COR-L47 (cell line): ENCODE measurements at regions not wholly inside any gene's neighbourhood (a gene's known extent, or its start where the extent isn't known, plus 50 kb on each side); places are given as distances from the start of the nearest gene placed in this dataset.
"Not testable (repeated sequence)": the region's sequence is repeated elsewhere in the genome, so short reads cannot be mapped to it uniquely, and the experiment has no call there.

Experiments used
- DNase-seq: peaks from one replicate; lab custom pipeline; 2025; lab: John Stamatoyannopoulos, UW

DNA sequence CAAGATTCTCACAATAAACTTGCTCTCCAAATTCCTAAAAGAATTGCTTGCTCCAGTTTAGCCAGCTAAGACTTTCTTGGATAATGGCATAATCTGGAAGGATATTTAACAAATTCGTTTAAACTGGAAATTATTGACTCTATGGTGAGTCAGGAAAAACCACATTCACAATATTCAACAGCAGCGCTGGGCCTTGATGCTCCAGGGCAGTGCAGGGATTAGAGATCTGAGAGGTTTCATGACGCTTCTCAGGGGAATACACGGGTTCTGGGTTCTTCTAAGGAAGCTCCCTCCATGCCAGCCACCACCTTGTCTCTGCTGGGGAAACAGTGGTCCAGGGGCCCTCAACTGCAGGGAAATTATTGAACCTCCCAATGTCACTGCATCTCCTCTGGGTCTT lies 123.3 kb upstream of the FAM20C start:
- DNase-seq, result not testable (repeated sequence)

DNA sequence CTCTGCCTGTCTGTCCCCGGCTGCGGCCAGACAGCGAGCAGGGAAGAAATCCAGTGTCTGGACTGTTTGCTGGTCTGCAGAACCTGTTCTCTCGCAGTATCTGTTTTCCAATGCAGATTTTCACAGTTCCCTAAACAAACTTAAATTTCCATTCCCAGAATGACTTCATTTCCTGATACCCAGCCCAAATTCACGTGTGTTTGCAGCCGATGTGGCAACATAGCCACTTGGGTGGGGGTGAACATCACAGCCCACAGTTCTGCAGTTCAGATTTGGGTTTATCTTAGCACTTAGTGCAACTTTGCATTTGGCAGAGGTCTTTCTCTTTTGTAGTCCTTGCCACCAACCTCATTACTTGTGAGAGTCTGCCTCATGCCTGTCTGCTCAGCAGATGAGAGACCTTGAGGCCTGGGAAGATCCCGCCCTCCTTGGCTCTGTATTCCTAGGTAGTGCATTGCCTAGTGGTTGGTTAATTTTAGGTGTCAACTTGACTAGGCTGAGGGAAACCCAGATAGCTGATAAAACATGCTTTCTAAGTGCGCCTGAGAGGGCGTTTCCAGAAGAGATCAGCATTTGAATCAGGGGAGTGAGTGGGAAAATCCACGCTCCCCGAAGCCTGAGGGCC lies 122.8 kb upstream of the FAM20C start:
- not testable (repeated sequence) for DNase-seq

DNA sequence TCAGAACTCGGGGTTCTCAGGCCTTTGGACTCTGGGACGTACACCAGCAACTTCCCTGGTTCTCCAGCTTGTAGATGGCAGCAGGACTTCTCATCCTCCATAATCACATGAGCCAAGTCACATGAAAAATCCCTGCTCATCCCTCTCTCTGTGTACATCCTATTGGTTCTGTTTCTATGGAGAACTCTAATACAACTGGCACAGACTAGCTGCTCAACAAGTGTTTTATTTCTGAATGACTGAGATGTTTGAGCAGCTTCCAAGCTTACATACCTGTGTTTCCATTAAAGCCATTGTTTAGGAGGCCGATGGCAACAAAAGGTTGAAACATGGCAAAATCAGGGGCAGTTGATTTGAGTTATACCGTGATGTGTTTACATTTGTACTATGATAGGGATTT lies 122.2 kb upstream of the FAM20C start:
- DNase-seq, result not testable (repeated sequence)

DNA sequence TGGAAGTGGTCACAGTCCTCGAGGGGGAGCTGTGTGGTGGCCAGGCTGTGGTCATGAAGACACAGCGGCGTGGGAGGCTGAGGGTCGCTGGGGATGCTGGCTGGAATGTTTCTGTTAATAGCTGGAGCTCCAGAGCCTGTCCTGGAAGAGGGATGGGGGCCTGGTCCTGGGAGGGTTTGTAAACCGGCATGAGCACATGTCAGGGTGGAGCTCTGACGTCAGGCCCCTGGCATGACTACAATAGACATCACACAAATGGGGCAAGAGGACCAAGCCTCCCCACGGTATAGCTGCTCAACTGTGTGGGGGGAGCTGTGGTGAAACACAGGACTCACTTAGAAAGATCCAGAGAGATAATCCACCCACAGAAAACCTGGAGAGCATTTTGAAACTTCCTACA lies 121.4 kb upstream of the FAM20C start:
- not testable (repeated sequence) for DNase-seq

DNA sequence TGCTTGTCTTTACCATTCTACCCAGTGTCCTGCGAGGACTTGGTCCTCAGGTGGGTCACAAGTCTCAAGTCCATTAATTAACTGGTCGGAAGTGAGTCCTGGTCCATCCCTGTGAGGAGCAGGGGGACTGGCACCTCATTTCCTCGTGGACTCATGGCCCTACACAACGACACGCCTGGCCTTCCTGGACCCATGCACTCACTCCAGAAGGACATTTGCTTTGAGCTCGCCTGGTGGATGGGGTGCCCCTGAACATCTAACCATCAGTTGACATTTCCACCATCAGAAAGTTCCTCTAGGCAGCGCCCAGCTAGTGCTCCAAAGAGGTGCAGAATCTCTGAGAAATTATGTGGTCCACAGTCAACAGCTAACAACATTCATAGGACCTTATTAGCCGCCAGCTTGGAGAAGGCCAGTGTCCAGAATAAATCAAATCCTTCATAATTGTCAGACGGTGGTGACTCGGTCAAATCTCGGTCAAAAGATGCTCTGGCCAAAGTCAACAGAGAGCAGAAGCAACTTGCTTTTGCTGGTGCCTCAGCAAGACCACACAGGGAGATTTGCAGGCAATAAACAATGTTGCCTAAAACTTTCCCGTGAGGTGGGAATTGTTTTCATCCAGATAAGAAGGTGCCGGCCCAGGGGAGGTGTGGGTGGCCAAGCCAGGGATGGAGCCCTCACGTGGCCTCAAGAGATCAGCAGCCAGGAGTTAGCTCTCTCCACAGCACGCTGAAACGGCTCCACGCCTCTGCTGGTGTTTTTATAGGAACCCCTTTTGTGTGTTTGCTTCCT lies 119.9 kb upstream of the FAM20C start:
- DNase-seq, result not testable (repeated sequence)

DNA sequence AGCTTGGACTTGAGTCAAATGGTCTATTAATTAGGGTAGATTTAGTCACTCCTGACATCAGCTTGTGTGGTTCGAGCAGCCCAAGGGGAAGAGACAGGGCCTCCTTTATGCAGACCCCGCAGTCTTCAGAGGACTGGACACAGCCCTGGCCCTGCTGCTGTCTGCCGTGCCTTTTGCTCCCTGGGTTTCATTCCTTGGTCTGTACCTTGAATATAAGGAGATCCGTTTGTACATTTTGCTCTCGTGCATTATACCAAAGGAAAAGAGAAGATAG lies 119.4 kb upstream of the FAM20C start:
- DNase-seq, result not testable (repeated sequence)

DNA sequence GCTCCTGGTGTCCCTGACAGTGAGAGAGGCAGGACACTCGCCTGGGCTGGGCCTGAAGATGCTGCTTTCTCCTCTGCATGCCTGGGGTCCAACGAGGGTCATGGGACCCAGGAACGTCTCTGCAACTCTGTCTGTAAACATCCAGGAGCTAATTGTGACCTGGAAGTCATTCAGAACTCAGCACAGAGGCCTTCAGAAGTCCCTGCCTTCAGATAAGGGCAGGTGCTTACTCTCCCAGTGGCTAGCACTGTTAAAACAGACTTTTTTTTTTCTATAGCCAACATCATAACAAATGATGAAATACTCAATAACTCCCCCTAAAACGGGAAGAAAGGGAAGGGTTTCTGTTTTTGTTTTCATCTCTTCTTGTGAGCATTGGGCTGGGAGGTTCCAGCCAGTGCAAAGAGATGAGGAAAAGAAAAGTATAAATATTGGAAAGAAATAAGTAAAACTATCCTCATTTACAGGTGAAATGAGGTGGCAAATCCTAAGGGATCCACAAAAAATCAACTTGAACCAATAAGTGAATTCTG lies 118.3 kb upstream of the FAM20C start:
- not testable (repeated sequence) for DNase-seq

DNA sequence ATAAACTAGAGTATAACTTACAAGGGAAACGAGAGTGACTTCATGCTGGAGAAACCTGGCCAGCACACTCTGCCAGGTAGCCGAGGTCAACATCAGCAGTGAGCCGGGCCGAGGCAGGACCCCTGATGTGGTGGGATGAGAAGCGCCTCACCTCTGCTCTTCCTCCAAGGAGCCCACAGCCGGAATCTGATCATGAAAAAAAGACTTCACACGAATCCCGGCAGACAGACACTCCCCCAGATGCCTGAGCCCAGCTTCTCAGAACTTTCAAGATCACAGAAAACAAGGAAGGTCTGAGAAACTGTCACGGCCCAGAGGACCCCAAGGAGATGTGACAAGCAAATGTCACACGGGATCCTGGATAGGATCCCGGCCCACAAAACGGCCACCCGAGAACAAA lies 116.9 kb upstream of the FAM20C start:
- DNase-seq, result not testable (repeated sequence)

DNA sequence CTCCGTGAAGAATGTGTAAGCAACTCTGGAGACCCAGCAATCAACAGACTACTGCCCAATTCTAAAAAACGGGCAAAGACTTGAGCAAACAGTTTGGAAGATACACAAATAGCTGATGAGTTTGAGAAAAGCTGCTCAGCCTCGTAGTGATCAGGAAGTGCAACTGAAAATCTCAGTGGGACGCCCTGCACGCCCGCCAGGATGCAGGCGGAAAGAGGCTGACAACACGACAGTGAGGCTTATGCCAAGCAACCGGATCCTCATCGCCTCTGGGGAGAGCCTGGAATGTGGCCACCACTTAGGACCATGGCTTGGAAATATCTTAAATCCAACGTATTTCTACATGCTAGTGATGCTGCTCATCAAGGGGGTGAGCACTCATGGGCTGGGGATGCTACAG lies 116.2 kb upstream of the FAM20C start:
- not testable (repeated sequence) for DNase-seq

DNA sequence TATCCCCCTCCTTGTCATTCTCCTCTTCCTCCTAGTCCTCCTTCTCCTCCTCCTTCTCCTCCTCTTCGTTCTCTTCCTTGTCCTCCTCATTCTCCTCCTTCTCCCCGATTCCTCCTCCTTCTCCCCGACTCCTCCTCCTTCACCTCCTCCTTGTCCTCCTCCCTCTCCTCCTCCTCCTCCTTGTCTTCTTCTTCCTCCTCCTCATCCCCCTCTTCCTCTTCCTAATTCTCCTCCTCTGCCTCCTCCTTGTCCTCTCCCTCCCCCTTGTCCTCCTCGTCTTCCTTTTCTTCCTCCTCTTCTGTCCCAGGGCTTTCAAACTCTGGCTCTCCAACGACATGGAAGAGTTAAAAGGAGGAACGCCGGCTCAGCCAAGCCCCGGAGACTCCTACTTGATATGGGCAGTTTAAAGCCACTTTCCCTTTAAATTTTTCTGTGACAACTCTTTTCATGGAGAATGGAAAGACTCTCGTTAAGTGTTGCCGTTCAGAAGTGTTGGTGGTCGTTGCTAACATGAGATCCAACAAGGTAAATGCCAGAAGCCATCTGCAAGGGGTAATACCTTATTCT lies 115.5 kb upstream of the FAM20C start:
- DNase-seq, result not testable (repeated sequence)

DNA sequence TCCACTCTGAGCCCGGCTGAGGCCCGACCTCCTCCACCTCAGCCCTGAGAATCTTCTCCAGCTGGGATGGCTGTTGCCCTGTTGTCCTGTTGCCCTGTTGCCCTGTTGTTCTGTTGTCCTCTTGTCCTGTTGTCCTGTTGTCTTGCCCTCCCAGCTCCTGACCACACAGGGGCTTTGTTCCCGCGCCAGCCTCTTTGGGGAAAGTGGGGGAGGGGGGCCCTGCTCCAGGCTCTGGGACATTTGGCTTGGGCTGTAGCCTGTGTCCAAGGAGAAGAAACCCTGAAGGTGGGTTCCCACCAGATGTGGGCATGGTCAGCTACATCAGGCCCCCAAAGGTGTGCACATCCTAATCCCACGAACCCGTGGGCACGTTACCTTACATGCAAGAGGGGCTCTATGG lies 113.5 kb upstream of the FAM20C start:
- not testable (repeated sequence) for DNase-seq

DNA sequence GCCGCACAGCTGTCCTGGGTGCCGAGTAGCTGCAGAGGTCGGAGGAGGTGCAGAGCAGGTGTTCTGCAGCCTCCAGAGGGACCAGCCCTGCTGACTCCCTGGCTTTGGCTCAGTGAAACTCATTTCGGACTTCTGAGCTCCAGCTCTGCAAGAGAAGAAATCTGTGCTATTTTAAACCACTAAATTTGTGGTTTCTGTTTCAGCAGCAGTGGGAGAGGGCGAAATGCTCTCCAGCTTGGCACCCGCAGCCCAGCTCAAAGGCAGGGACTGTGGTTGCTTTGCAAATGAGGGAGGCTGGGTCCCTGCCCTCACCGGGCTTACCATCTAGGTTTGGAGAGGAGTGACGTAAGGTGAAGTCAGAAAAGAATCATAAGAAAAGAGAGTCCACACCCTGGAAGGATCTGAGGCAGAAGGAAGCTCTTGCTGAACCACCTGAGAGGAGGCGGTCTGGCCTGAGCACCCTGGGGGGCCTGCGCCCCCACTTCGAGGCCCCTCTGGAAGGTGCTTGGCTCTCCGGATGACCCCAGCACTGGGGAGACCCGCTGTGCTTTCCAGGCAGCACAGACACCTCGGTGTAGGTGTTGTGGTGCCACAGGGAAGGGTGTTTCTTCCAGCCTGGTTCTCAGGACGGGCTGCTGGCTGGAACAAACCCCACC lies 112.8 kb upstream of the FAM20C start:
- not testable (repeated sequence) for DNase-seq

DNA sequence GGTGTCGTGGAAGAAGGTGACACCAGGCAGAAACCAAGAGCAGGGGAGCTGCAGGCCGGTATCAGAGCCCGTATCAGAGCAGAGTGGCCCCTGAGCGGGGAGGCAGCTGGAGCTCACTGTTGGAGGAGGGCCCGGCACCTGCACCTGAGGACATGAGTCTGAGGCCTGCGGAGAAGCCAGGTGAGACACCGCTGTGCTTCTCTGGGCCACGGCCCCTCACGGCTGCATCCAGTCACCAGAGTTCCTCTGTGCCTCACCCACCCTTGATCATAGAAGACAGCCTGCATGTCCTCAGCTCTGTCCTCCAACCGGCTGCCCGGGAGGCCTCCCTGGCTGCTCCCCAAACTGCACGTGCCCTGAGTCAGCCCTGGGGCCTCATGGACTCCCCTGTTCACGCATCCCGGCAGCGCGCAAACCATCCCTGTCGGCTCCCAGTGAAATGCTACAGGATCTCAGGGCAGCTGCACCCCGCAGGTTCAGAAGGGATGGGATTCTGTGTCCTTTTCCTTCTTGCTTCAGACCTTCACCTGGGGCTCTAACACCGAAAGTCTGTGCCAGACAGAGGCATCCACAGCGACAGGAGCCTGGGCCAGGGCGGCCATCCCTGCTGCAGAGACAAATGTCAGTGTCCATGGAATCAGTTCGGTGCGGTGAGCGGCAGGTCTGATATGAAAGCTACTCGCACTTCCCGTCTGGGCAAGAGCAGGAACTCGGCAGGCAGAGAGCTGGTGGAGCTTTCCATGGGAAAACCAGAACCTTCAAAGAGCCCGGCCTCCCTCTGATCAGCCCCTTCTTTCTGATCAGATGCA lies 111.9 kb upstream of the FAM20C start:
- DNase-seq, result no peak

DNA sequence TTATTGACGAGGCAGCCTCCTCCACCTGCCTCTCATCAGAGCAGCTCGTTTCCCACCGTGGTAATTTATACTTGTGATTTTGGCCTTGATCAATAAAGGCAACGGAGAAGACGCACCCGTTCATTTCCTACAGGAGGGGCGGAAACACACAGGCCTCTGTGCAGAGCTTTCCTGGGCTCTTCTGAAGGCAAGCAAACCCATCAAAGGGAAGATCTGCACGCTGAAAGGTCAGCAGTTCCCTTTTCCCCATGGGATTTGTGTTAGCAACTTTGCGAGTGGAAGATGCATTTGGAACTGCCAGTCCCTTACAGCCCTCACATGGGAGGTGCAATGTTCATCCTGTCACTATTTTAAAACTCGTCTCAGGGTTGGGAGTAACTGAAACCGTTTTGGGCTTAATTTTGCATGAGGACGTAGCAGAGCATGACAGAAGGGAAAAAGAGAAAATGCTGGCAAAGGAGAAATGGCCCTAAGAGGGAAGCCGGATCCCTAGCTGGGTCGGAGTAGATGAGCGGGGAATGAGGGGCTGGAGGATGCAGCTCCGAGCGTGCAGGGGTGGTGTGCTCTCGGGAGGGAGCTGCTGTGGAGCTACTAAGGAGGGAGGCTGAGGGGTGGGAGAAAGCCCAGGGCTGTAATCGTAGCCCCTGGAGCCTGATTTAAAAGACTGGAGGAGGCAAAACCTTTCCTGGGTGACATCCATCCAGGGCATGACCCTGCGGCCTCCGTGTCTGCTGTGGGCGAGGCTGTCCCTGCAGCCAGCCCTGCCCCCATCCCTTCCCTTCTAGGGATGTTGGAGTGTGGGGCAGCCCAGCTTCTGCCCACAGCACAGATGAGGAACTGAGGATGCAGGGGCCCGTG lies 111.1 kb upstream of the FAM20C start:
- DNase-seq, result no peak

DNA sequence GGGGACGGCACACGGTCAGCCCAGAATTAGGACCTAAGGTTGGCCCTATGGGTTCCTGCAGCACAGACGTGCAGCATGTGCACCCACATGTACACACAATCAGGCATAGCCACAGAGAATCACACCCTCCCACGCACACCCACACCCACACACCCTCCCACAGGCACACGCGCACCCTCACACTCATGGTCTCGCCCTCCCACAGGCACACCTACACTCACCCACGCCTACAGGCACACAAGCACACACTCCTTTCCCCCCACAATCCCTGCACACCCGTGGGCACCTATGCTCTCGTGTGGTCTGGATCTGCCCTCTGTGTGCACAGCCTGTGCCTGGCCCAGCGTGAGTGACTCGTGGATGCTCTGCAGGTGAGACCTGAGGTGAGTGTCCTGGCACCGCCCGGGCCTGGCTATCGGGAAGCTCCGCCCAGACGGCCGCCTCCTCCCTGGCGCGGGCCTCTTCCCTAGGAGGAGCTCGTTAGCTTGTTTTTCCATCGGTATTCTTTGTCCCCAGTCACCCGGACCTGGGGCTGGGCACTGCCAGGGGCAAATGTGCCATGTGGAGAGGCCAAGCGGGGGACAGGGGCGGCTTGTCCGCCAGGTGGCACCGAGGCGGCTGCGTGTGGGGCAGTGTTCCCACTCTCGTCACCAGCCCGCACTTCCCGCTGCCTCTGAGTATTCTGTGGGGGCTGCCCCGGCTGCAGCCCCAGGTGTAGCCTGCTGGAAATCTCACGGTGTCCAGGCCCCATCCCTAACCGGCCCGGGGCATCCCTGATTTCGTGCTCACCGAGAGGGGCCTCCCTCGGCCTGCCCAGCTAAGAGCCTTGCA lies 110.2 kb upstream of the FAM20C start:
- no peak for DNase-seq

DNA sequence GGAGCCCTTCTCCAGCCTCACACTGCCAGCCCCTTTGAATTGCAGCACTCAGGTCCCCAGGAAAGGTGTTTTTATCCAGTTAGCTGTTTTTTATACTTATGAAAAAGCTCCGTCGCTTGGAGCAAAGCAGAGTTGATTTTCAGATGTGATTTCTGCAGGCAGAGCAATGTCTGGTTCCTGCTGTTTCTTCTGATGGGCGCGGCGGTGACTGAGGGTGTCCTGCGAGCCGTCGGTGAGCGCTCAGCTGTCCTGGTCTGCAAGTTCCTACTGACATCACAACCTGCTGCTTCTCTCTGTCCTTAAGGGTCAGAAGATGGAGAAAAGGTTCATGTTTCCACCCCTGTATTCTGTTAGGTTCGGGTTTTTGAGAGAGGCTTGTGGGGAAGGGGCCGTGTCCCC lies 109.6 kb upstream of the FAM20C start:
- no peak for DNase-seq

DNA sequence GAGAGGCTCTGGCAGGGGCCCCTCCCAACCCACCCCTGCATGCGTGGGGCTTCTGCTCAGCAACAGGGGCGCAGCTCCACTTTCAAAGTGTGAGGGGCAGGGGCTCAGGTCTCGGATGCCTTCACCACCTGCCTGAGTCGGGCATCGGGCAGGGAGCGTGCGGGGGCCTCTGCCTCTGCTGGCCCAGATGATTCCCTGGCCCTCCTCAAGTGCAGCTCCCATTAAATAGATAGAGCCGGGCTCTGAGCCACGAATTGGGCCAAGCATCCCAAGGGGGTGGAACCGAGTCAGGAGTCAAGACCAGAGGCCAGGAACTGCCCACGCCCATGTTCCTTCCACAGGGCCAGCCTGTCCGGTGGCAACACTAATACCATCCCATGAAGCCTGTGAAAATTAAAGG lies 108.9 kb upstream of the FAM20C start:
- DNase-seq, result no peak

DNA sequence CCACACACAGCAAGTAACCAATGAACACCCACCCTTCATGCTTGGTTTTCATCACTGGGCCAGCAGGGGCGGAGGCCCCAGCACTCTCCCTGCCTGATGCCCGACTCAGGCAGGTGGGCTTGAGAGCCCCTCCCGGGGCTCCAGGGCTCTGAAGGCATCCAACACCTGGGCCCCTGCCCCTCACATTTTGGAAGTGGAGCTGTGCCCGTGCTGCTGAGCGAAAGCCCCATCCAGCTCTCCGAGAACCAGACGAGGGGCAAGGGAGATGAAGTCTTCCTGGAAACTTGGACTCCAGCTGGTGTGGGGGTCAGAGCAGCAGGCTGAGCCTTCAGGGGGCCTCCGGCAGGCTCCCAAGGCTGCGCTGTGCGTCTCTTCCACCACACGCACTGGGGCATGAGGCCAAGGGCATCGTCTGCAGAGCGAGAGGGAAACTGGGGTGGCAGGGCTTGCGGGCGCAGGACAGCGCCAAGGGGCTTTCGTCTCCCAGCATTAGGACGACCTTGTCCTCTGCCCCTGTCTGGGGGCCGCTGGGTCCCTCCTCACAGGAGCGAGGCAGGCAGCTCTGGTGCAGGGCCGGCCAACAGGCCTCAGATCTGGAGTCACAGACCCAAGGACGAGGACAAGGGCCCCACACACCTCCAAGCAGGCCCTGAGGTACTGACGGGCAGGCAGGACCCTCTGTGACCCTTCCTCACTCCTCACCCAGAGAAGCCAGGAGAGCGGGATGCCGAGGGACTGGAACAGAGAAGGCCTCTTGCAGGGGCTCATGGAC lies 108.3 kb upstream of the FAM20C start:
- no peak for DNase-seq

DNA sequence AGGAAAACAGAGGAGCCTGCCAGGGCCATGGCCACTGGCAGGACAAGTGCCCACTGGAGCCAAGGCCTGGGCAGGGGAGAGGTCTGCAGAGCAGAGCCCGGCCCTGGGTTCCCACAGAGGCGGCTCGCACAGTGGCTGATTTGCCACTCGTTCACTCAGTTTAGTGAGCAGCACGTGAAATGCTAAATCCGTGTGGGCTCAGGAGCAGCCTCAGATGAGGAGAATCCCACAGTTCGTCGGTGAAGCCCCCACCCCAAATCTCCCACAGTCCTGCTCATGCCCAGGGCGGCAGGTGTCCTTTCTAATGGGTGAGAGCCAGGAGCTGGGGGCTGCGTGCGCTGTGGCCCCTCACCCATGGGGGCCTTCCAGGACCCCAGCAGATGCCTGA lies 107.7 kb upstream of the FAM20C start:
- DNase-seq, result no peak
